Erythroblast (primary cell): ENCODE measurements at regions not wholly inside any gene's neighbourhood (a gene's known extent, or its start where the extent isn't known, plus 50 kb on each side); places are given as distances from the start of the nearest gene placed in this dataset.

Source experiments
- GATA1 ChIP-seq: IDR thresholded peaks from 2 replicates; pipeline ENCODE4 v1.6.1; 2011; ENCODE audit warnings: low read depth, mild to moderate bottlenecking, control low read depth, low read length, moderate library complexity
- POLR2A ChIP-seq: IDR thresholded peaks from 2 replicates; pipeline ENCODE4 v1.6.1; 2011; ENCODE audit warnings: mild to moderate bottlenecking, low read length

GRCh38 chr3:152053866-152054265, 180.4 kb downstream of the SUCNR1 start:
- no peak for TF ChIP-seq POLR2A
- no peak for TF ChIP-seq GATA1
